Femur (tissue), 1 donor: ENCODE measurements at regions not wholly inside any gene's neighbourhood (a gene's known extent, or its start where the extent isn't known, plus 50 kb on each side); places are given as distances from the start of the nearest gene placed in this dataset.
"Not testable (repeated sequence)": the region's sequence is repeated elsewhere in the genome, so short reads cannot be mapped to it uniquely, and the experiment has no call there.

Experiments
- DNase-seq: peaks from one replicate; pipeline ENCODE4 v3.0.0-alpha.2; 2017

DNA sequence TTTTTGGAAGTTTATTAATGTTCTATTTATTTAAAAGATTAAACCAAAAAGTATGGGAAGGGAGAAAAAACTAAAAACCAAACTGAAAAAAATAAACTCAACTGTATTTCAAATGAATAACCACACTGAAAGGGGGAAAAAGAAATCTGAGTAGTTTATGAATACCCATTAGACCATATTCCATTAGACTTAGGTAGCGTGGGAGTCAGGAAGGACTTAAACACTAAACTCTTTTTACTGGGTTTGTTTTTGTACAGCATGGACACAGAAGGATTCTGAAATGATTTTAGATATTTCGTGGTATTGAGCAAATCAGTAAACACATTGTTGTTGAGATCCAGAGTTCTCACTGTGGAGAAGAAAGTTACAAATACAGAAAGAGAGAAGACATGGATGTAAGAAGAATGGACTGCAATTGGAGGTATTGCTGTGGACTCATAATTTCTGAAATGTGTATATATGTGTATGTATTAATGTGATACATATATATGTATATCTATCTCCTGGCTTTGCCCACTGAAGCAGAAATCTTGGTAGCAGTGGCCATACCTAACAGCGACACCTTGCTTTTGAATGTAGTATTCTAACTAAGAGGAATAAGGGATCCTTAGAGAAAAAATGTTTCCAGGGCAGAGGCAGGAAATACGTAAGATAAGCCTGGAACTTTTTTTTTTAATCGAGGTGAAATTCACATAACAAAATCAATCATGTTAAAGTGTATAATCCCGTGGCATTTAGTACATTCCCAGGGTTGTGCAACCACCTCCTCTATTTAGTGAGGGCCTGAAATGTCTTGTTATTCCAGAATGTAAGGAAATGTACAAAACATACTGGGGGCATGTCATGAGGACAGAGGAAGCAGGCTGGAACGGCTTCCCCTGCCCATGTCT, 228.8 kb downstream of the SMARCA2 start:
- DNase-seq, result no peak

DNA sequence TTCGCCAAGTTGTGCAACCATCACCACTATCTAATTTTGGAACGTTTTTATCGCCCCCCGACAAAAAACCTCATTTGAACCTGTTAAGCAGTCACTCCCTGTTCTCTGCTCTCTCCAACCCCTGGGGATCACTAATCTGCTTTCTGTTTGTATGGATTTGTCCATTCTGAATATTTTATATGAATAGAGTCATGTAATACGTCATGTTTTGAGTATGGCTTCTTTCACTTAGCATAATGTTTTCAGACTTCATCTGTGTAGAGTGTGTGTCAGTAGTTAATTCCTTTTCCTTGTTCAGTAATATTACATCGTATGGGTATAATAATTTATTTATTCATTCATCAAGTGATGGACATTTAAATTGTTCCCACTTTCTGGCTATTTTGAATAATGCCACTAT, 232.2 kb downstream of the SMARCA2 start:
- DNase-seq, result no peak

DNA sequence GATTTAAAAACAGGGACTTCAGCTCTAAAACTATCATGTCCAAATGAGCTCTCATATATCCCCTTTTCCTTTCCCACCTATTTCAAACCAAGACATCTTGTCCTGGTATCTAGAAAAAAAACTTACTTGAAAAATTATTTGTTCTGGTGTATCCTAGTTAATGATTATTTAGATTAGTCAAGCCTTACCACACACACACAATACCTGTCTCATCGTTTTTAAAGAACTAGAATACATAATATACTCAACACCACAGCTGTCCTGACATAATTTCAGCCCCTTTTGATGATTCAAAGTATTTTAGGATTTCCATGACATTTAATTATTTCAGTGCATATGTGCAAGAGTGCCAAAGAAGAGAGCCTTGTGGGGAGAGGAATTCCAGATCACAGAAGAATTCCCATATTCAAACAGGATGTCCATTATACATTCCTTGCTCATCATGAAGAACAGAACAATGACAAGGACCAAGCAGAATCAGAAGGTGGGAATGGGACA, 233.7 kb downstream of the SMARCA2 start:
- no peak for DNase-seq

DNA sequence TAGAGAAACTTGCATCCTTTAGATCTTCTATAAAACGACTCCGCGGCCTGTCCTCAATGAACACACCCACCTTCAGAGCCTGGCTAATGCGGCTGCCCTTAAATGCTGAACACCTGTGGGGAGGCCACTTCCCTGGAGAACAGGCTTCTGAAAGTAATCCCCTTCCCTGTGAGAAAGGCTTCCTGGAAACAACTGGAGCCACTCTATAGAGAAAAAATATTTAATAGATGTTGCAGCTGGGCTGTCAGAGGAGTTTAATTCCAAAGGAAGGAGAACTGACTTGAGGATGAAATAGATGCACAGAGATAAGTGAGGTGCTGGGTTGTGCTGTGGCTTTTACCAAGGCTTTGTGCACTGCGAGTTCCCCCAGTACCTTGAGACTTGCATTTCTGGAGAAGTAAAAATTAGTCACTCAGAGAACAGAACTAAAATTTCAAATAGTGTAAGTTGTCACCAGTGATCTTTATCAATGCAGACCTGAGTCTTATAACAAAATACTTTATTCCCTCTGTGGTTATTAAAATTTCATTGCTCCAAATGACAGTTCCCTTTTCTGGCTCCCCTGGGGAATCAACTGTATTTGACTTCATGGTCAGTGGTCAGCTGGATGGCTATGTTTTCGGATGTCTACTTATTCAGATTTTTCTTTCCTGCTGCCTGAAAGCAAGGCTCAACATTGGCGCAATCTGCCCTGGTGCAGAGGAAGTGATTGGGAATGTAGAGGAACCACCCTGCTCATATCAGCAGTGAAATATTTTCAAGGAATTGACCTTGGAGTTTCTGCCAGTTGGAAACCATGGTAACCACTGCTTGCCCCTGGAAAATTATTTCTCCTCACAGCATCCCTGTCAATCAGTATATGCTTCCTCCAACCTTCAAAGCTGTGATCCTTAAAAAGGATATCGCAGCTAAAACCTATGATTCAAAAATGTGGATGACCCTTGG, 238.8 kb downstream of the SMARCA2 start:
- no peak for DNase-seq

DNA sequence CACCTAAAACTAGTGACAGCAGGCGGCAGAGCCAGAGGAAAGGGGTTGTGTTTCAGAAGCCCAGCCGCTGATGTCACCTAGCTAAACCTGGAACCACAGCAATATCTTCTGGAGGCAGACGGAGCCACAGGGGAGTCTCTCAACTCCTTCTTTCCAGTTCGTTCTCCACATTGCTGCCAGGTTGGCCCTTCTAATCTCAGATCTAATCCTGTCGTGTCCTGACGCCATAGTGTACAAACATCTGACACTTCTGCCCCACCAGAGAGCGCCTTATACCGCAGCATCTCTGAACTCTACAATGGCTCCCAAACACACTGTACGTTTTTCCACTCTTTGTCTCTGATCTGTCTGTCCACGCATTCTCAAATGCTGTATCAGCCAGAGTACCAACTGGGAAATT, 240.0 kb downstream of the SMARCA2 start:
- DNase-seq, result no peak

DNA sequence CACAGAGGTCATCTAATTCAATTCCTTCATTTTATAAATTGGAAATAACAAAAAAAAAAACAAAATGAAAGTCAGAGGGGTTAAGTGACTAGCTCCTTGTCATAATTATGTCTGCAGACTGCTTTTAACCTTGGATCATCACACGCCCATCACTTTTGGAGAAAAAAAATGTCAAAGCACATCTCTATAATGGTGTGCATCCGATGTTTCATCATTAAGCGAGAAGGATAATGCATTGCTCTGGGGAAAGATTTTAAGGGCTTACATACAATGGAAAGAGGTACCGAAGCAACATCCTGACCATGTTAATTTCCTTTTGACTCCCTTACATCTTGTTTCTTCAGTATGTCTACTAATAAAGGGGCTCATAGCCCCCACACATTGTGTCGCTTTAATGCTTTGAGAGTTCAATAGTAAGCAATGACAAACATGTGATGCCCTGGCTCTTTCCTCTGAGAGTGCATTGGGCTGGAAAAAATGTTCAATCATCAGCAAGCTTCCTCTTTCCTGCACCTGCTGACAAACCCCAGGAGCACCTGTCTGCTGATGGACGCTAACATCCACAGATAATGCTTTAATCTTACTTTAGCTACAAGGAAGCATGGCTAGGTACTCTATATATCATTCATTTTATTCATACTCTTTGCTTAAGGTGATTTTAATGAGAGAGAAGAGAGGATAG, 242.2 kb downstream of the SMARCA2 start:
- no peak for DNase-seq

DNA sequence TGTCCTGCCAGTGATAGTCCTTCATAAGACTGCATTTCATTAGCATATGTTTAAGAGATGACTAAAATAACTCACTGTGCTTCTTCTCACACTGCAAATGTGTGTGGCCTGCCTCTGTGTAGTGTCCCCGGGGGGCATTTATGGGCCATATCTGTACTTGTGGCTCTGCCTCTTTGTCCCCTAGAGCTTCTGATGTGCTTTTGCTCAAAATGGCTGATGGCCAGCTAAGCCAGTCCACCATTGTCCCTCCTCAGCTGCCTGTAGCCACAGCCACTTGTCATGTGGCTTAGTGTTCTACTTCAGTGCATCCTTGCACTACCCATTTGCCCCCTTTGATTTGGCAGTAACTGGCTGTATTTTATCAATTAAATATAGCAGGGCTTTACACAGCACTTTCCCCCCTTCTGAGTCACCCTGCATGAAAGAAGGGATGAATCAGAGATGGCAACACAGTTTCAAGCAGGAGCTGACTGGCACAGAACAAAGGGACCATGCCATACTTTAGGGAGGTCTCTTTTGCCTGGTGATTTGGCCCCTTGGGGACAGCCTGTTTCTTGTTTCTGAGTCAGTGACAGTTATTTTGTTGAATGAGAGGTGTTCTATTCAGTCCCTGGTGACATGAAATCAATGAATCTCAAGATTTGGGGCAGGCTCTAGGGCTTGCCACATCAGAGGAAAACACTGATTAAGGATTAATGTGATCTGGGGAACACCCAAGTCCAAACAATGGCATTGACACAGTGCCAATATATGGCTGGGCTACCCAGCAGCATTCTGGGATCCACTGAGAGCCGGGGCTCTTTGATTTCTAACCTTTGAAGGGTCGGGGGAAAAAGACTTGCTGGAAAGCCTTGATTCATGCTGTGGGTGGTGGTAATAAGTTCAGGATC, 245.5 kb downstream of the SMARCA2 start:
- DNase-seq, result no peak

DNA sequence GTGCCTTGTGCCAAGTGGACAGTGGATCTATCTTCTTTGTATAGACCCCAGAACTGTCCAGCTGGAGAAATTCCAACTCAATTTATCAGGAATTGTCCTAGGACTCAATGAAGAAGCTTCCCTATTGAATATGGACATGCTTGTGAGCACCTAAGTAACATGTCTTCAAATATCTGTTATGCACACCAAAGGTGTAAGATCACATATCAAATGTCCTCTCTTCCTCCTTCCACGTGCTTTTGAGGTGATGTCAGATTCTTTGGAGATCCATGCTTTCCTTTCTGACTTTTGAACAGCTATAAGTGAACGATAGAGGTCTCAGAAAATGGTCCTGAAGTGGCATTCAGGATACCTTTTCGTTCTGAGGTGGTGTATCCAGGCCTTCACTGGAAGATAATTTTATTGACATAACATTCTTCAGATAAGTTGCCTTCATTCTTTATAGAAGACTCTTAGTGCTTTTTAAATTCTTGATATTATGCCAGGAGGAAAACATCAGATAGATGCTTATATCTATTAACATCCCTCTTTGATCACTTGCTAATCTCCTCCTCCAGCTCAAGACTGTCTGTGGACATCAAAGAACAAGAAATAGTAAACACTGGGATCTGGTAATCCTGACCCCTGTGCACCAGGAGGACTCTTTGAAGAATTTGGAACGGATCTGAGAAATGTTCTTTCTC, 246.4 kb downstream of the SMARCA2 start:
- DNase-seq, result no peak

DNA sequence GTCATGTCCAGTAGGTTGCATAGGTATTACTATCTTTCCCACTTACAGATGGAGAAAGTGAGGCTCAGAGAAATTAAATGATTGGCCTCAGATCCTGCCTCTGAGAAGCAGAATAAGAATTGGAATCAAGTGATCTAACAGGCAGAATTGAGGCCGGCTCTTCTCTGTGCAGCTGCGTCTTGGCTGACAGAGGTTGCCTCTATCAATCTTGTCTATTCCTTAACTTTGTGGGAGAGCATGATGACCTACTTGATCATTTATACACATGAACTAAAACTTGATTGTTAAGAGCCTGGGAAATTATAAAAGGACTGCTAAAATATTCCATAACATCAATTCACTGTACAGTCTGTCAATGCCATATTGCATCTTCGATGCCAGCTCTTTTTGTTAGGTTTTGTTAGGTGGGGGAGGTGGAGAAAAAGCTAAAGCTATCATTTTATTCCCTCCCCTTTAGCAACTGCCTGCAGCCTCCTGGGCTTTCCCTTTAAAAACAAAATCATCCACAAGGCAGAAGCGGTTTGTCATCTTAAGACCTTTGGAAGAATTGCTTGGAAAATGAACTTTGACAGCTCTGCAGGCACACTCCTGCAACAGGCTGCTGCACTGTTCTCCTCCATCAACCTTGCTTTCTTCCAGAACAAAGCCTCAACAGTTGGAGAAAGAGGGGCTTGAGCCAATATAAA, 247.4 kb downstream of the SMARCA2 start:
- no peak for DNase-seq

DNA sequence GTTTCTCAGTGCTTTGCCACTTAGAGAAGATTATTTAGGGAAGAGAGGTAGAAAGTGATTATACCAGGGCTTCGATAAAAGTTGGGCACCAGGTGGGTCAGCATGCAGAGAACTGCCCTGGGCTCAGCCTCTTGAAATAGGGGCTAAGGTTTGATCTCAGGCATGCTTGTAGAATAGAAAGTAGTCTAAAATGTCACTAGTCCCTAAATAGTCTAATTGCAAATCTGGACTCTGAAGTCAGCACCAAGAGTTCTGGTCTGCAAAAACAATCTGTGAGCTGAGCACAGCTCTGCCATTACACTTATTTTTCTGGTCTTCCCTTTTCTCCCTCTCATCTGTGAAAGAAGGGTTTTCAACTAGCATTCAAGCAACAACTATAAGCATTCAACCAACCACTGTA, 248.0 kb downstream of the SMARCA2 start:
- no peak for DNase-seq

DNA sequence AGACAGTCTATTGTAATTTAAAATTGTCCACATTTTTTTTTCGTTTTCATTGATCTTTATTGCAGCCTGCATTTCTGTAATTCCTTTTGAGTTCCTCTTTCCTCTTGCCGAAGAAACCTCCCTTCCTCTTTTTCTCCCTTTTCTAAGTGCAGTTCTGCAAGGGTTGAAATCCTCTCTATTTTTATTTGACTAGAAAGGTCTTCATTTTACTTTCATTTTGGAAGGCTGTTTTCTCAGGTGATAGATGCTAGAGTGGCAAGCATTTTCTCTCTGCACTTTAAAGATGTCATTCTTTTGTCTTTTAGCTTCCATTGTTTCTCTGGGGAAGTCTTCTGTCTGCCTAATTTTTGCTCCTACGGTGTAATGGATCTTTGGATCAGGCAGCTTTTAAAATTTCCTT, 248.5 kb downstream of the SMARCA2 start:
- DNase-seq, result no peak

DNA sequence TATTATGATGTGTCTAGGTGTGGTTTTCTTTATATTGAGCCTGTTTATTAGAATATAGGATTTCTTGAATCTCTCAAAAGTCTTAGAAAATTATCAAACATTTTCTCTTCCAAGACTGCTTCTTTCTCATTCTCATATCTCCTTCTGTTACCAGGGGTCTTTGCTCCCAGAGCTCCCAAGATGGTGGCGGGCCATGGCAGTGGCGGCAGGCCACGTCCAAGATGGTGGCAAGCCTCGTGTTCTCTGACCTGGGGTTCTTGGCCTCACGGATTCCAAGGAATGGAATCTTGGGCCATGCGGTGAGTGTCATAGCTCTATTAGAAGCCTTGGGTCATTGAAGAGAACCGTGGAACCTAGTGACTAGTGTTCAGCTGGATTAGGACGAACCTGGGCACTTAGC, 248.9 kb downstream of the SMARCA2 start:
- no peak for DNase-seq

DNA sequence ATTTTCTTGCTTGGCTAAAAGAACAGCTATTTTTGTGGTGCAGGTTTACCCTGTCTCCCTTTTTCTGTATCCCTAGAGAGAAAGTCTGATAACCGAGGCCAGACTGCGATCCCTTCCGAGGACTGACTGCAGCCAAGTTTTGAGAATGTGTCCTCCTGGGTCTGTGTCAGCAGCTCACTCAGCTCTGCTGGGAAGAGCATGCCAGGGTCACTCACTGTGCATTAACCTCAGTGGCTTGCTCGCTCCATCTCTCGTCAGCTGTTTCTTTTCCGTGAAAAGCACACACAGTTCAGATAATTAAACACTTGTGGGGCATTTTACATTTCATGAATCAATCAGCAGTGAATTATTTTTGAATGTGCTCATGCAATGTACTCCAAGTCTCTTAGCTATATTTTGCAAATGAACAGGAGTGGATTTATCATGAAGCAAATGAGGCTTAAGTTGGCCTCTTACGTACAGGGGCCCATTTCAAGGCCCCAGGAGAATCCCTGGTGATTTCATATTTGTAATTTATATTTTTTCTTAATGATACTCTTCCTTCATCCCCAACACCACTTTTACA, 252.1 kb downstream of the SMARCA2 start:
- DNase-seq, result no peak

DNA sequence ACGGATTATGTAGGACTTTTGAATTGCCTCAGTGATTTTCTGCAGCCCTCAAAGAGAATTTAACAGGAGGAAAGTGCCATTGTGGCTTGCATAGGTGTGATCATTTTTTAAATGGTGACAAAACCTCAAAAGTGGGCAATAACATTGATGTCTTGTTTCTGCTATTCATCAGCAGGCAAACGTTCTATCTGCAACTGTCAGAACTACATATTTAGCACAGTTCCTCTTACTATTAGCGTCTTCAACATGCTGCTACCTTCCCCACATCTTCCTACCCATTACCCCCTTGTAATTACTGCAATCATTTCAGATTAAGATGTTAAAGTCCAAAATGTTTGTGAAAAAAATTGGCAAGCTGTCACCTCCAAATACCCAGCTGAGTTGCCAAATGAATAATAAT, 254.6 kb downstream of the SMARCA2 start:
- DNase-seq, result no peak

DNA sequence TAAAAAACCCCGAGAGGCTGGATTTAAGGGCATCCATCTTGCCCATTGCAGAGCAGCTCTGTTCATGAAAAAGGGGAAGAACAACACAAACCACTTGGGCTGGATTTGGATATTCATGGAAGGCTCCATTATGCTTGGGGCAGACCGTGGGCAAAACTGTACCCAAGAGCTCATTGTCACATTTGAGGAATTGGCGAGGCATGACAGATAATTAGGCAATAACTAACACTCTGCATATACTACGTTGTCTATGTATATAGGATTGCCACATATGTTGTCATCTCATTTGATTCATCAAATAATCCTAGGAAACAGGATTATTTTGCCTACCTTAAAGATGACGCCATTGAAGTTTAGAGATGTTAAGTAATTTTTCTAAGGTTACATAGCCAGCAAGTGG, 255.4 kb downstream of the SMARCA2 start:
- DNase-seq, result no peak

DNA sequence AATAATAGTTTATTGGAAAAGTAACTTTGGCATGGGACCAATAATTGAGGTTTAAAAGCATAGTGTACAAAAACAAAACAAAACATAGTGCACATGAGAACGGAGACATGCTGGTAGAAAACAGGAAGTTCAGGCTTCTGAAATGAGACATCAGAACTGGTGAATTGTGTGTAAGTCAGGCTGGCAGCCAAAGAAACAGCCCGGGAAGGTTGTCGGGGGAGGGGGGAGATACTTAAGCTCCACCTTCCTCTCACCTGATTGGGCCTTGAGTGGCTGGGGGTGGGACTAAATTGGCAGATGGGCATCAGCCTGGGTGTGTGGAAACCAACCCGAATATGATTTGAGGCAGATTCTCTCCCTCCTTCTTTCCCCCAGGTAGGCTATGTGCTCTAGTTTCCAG, 256.3 kb downstream of the SMARCA2 start:
- DNase-seq, result no peak

DNA sequence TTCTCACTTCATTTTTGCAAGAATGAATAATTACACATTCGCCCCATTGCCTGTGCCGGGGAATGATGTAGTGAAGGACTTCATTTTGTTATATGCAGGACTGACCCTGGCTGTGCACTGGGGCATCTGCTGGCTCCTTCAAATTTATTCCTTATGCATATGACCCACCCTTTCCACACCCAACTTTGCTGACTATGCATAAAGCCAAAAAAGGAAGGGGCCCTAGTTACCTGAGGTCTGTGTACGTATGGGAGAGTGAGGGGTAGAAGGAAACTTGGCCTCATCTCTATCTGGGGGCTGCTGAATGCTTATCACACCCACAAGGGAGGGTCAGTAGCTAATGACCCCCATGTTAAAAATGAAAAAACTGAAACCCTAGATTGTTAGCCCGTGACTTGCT, 259.6 kb downstream of the SMARCA2 start:
- DNase-seq, result no peak

DNA sequence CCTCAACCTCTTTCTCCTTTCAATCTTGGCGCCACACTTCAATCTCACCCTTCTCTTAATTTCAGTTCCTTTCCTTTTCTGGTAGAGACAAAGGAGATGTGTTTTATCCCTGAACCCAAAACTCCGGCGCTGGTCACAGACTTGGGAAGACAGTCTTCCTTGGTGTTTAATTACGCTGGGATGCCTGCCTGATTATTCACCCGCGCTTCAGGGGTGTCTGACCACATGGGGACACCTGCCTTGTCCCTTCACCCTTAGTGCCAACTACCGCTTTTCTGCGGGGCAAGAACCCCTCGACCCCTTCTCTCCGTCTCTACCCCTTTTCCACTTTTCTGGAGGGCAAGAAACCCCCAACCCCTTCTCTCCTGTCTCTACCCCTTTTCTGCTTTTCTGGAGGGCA, 261.1 kb downstream of the SMARCA2 start:
- no peak for DNase-seq

DNA sequence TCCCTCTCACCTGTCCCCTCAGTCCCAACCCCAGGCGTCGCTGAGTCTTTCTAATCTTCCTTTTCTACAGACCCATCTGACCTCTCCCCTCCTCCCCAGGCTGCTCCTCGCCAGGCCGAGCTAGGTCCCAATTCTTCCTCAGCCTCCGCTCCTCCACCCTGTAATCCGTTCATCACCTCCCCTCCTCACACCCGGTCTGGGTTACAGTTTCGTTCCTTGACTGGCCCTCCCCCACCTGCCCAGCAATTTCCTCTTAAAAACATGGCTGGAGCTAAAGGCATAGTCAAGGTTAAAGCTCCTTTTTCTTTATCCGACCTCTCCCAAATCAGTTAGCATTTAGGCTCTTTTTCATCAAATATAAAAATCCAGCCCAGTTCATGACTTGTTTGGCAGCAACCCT, 262.0 kb downstream of the SMARCA2 start:
- DNase-seq, result not testable (repeated sequence)

DNA sequence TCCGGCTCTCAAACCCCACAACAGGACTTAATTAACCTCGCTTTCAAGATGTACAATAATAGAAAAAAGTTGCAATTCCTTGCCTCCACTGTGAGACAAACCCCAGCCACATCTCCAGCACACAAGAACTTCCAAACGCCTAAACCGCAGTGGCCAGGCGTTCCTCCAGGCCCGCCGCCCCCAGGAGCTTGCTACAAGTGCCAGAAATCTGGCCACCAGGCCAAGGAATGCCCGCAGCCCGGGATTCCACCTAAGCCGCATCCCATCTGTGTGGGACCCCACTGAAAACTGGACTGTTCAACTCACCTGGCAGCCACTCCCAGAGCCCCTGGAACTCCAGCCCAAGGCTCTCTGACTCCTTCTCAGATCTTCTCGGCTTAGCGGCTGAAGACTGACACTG, 262.5 kb downstream of the SMARCA2 start:
- not testable (repeated sequence) for DNase-seq
